ENCODE measurements at regions not wholly inside any gene's neighbourhood (a gene's known extent, or its start where the extent isn't known, plus 50 kb on each side); places are given as distances from the start of the nearest gene placed in this dataset.

GRCh38 chr4:110289601-110290100 is 91.2 kb upstream of the ELOVL6 start:
- TF ChIP-seq EZH2 (IDR thresholded peaks at IDR 0.05; ENCODE audit: low read depth, unreplicated experiment): no peak
- TF ChIP-seq CTCF (conservative IDR thresholded peaks at IDR 0.05; ENCODE audit: low read depth in 2 of 2): no peak
- TF ChIP-seq POLR2AphosphoS5 (IDR thresholded peaks at IDR 0.05; ENCODE audit: low read depth): no peak
- no peak for TF ChIP-seq REST (IDR thresholded peaks at IDR 0.05; ENCODE audit: unreplicated experiment)
- no peak for TF ChIP-seq JUNB (IDR thresholded peaks at IDR 0.05; ENCODE audit: unreplicated experiment)
- TF ChIP-seq CREB1 (CRISPR knock-in tag; IDR thresholded peaks at IDR 0.05; ENCODE audit: low read depth): no peak
- TF ChIP-seq EZH2phosphoT487 (IDR thresholded peaks at IDR 0.05; ENCODE audit: unreplicated experiment): no peak
- no peak for TF ChIP-seq ZNF114 (CRISPR knock-in tag; IDR thresholded peaks at IDR 0.05)
- TF ChIP-seq ETS1 (IDR thresholded peaks at IDR 0.05): no peak
